ENCODE measurements at regions not wholly inside any gene's neighbourhood (a gene's known extent, or its start where the extent isn't known, plus 50 kb on each side); places are given as distances from the start of the nearest gene placed in this dataset.

DNA sequence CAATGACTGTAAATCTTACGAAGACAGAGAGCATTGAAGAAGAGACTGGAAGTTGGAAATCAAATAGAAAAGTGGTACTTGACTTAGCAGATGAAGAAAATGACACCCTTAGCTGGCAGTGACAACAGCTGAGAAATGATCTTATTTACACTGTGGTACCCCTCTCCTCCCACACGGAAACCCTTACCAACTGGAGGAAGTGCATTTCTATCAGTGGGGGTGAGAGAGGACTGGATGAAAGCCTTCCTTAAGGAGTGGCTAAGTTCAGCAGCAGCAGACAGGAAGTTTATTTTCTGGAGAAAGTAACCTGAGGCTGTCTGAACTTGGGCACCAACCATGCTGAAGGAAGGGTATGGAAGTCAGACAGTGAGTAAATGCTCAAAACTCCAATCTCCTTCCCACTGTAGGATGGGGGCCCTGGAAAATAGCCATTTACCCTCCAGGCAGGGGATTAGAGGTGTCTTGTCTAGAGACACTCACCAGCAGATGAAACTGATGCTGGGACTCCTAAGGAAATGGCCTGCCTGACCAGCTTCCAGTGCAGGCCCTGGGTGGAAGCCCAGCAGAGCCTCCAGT, 160.2 kb upstream of the NCK2 start:
- Histone ChIP-seq H3K36me3 (replicated peaks in 1 of 2; ENCODE audit: control insufficient read depth in 1 of 2, insufficient read depth in 2 of 2, low read length in 1 of 2) (no peaks in the 10 kb centered on the region), H3K9me3 (no peaks in the 10 kb centered on the region), H3K4me3 (ENCODE audit: low read depth in 2 of 2, low read length in 1 of 2) (no peak overlapping the region), H3K4me1 (ENCODE audit: control insufficient read depth in 1 of 2, insufficient read depth in 2 of 2, low read depth in 1 of 2, low read length in 1 of 2) (peaks cover 0 to 5% of the 10 kb centered on the region in 2 experiments; a peak in 2 of 4 replicates), H3K27me3 (ENCODE audit: insufficient read depth) (no peaks in the 10 kb centered on the region), H4K20me1 (ENCODE audit: insufficient read depth) (no peaks in the 10 kb centered on the region), H3K9me2 (no peaks in the 10 kb centered on the region), H3K27ac (ENCODE audit: low read depth in 2 of 2, low read length in 1 of 2) (no peak overlapping the region), H2AFZ (ENCODE audit: low read depth) (no peak overlapping the region), H3K9ac (no peak overlapping the region), H3F3A (replicated peaks; ENCODE audit: insufficient read depth) (no peaks in the 10 kb centered on the region), H3K4me2 (no peak overlapping the region), H3K79me2 (ENCODE audit: insufficient read depth) (no peaks in the 10 kb centered on the region)
- DNase-seq, result no peak
- CTCF ChIA-PET, result no interaction called here
- 46% methylated on average over 2 of the region's 2 CpGs for WGBS (ENCODE audit: low lambda C conversion rate)
- TF ChIP-seq FOXM1 (IDR thresholded peaks at IDR 0.05; ENCODE audit: low read depth) (no peak), NFIC (IDR thresholded peaks at IDR 0.05; ENCODE audit: borderline replicate concordance) (no peak), RCOR1 (IDR thresholded peaks at IDR 0.05; ENCODE audit: low read length) (no peak), ELF1 (IDR thresholded peaks at IDR 0.05) (no peak), SIN3A (IDR thresholded peaks at IDR 0.05; ENCODE audit: borderline replicate concordance, low read depth, low read length) (no peak)
- POLR2A ChIA-PET, result no interaction called here

DNA sequence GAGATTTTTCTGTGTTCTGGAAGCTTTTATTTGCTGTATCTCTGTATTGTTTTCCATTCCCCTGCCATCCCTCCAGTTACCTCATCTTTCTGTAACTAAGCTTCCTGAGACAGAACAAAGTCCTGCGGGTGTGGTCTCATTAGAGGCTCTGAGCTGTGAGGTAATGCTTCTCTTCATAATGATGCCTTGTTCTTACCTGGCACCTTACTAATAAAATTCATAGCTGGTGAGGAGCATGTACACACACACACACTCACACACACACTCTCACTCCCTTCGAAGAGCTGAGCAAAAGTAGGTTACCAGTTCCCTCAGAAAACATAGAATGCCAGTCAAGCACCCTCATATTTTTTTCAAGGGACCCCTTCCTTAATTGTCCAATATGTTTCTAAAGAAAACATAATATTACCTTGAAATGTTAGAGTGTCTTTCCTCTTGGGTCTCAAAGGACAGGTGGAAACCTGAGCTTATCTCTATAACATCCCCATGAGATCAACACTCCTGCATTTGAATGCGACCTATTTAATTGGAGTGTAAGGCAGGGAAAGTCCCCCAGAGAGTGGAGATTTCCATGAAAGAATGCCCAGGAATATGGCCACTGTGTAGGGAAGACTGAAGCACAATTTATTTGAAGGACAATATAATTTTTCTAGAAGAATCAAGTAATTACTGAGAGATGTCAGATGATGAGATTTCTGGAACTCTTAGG, 161.6 kb upstream of the NCK2 start:
- Histone ChIP-seq H3K27me3 (ENCODE audit: insufficient read depth) (no peaks in the 10 kb centered on the region), H3K79me2 (ENCODE audit: insufficient read depth) (no peaks in the 10 kb centered on the region), H2AFZ (ENCODE audit: low read depth) (no peak overlapping the region), H3K36me3 (replicated peaks in 1 of 2; ENCODE audit: control insufficient read depth in 1 of 2, insufficient read depth in 2 of 2, low read length in 1 of 2) (no peaks in the 10 kb centered on the region), H3K9me2 (no peaks in the 10 kb centered on the region), H3K4me2 (no peak overlapping the region), H3F3A (replicated peaks; ENCODE audit: insufficient read depth) (no peaks in the 10 kb centered on the region), H3K4me1 (ENCODE audit: control insufficient read depth in 1 of 2, insufficient read depth in 2 of 2, low read depth in 1 of 2, low read length in 1 of 2) (peaks cover 0 to 5% of the 10 kb centered on the region in 2 experiments; a peak in 2 of 4 replicates), H3K27ac (ENCODE audit: low read depth in 2 of 2, low read length in 1 of 2) (no peak overlapping the region), H3K9ac (no peak overlapping the region), H3K9me3 (no peaks in the 10 kb centered on the region), H4K20me1 (ENCODE audit: insufficient read depth) (no peaks in the 10 kb centered on the region), H3K4me3 (ENCODE audit: low read depth in 2 of 2, low read length in 1 of 2) (no peak overlapping the region)
- no peak for DNase-seq
- TF ChIP-seq TAF1 (IDR thresholded peaks at IDR 0.05; ENCODE audit: borderline replicate concordance, low read depth, low read length) (no peak), RFX5 (IDR thresholded peaks at IDR 0.05; ENCODE audit: low read length) (no peak), NFIC (IDR thresholded peaks at IDR 0.05; ENCODE audit: borderline replicate concordance) (no peak), FOXM1 (IDR thresholded peaks at IDR 0.05; ENCODE audit: low read depth) (no peak), GABPA (IDR thresholded peaks at IDR 0.05; ENCODE audit: low read depth) (no peak), JUND (IDR thresholded peaks at IDR 0.05) (no peak), RCOR1 (IDR thresholded peaks at IDR 0.05; ENCODE audit: low read length) (no peak), RXRA (IDR thresholded peaks at IDR 0.05; ENCODE audit: borderline replicate concordance, low read depth) (no peak), FOXJ3 (CRISPR knock-in tag; IDR thresholded peaks at IDR 0.05) (no peak), YY1 (IDR thresholded peaks at IDR 0.05; ENCODE audit: low read depth) (no peak), EP300 (IDR thresholded peaks at IDR 0.05; ENCODE audit: borderline replicate concordance in 1 of 2, low read depth in 1 of 2, low read length in 1 of 2) (no peak), FOSL2 (IDR thresholded peaks at IDR 0.05; ENCODE audit: borderline replicate concordance, low read depth) (no peak), NRF1 (IDR thresholded peaks at IDR 0.05; ENCODE audit: low read depth, low read length) (no peak)
- TF ChIP-seq, protein P1, sequence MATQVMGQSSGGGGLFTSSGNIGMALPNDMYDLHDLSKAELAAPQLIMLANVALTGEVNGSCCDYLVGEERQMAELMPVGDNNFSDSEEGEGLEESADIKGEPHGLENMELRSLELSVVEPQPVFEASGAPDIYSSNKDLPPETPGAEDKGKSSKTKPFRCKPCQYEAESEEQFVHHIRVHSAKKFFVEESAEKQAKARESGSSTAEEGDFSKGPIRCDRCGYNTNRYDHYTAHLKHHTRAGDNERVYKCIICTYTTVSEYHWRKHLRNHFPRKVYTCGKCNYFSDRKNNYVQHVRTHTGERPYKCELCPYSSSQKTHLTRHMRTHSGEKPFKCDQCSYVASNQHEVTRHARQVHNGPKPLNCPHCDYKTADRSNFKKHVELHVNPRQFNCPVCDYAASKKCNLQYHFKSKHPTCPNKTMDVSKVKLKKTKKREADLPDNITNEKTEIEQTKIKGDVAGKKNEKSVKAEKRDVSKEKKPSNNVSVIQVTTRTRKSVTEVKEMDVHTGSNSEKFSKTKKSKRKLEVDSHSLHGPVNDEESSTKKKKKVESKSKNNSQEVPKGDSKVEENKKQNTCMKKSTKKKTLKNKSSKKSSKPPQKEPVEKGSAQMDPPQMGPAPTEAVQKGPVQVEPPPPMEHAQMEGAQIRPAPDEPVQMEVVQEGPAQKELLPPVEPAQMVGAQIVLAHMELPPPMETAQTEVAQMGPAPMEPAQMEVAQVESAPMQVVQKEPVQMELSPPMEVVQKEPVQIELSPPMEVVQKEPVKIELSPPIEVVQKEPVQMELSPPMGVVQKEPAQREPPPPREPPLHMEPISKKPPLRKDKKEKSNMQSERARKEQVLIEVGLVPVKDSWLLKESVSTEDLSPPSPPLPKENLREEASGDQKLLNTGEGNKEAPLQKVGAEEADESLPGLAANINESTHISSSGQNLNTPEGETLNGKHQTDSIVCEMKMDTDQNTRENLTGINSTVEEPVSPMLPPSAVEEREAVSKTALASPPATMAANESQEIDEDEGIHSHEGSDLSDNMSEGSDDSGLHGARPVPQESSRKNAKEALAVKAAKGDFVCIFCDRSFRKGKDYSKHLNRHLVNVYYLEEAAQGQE (IDR thresholded peaks at IDR 0.05; ENCODE audit: low read depth, low read length), result no peak
- TF ChIP-seq, protein P2, sequence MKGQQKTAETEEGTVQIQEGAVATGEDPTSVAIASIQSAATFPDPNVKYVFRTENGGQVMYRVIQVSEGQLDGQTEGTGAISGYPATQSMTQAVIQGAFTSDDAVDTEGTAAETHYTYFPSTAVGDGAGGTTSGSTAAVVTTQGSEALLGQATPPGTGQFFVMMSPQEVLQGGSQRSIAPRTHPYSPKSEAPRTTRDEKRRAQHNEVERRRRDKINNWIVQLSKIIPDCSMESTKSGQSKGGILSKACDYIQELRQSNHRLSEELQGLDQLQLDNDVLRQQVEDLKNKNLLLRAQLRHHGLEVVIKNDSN (IDR thresholded peaks at IDR 0.05; ENCODE audit: borderline replicate concordance, low read depth), result no peak
- TF ChIP-seq, protein P3, sequence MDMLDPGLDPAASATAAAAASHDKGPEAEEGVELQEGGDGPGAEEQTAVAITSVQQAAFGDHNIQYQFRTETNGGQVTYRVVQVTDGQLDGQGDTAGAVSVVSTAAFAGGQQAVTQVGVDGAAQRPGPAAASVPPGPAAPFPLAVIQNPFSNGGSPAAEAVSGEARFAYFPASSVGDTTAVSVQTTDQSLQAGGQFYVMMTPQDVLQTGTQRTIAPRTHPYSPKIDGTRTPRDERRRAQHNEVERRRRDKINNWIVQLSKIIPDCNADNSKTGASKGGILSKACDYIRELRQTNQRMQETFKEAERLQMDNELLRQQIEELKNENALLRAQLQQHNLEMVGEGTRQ (IDR thresholded peaks at IDR 0.05; ENCODE audit: borderline replicate concordance, low read depth, low read length), result no peak
- 27% methylated on average over 3 of the region's 3 CpGs for WGBS (ENCODE audit: low lambda C conversion rate)
- CTCF ChIA-PET, result interaction anchor here (1.0 to 1.4 kb wide), 3 partner anchors 12 to 36 kb away, joined by 3 to 4 read pairs (median 3); no protein-coding TSS in a partner anchor
- POLR2A ChIA-PET, result no interaction called here

All from SK-N-SH (cell line).